PC-9 (cell line): ENCODE measurements at regions not wholly inside any gene's neighbourhood (a gene's known extent, or its start where the extent isn't known, plus 50 kb on each side); places are given as distances from the start of the nearest gene placed in this dataset.

ENCODE experiments used
- CTCF ChIP-seq: fragments of 200-600 bp; sonication (generic); conservative IDR thresholded peaks from 2 replicates; pipeline ENCODE4 v1.6.1; 2017; ENCODE audit warnings: mixed run types, antibody characterized with exemption, mild to moderate bottlenecking, moderate library complexity
- EZH2 ChIP-seq: fragments of 200-600 bp; sonication (generic); IDR thresholded peaks from 2 replicates; pipeline ENCODE4 v1.8.0; 2017; ENCODE audit warnings: antibody characterized with exemption, low read depth

GRCh38 chr18:77935342-77935741, 685.7 kb downstream of the GALR1 start:
- TF ChIP-seq CTCF (no peak), EZH2 (no peak)
